PC-3 (cell line): ENCODE measurements at regions not wholly inside any gene's neighbourhood (a gene's known extent, or its start where the extent isn't known, plus 50 kb on each side); places are given as distances from the start of the nearest gene placed in this dataset.

ENCODE experiments used
- ATAC-seq: fragments of 200-7000 bp; cut with Tn5 transposase; 2 replicates; pipeline ENCODE4 v1.9.1; 2020; ENCODE audit warnings: mild to moderate bottlenecking, moderate library complexity
- BruUV-seq: library from RNA; stranded (reverse); fragments of 400-500 nt; replicated peaks from 2 replicates; lab custom pipeline; 2021; lab: Mats Ljungman, UMichigan
- CTCF ChIA-PET: fragments of 300-600 bp; sonication (Branson Sonifier 250); formaldehyde crosslinking; loops from one replicate; lab custom pipeline; 2022; ENCODE audit warnings: antibody characterized with exemption; lab: Charles Lee
- POLR2A ChIA-PET: fragments of 300-600 bp; sonication (Branson Sonifier 250); formaldehyde crosslinking; loops from one replicate; lab custom pipeline; 2022; ENCODE audit warnings: antibody characterized with exemption; ENCODE audit not compliant: unreplicated experiment; lab: Charles Lee
- DNase-seq: peaks from one replicate; pipeline ENCODE4 v3.0.0-alpha.2; 2015
- H2AFZ ChIP-seq: fragments of 300-600 bp; sonication (generic); 2 replicates; pipeline ENCODE4 v1.6.0; 2016; ENCODE audit warnings: antibody characterized with exemption, low read length
- H3F3A ChIP-seq: fragments of 300-600 bp; sonication (generic); one replicate; pipeline ENCODE4 v1.6.0; 2017; ENCODE audit warnings: antibody characterized with exemption, low read length, control low read depth, mild to moderate bottlenecking; ENCODE audit not compliant: unreplicated experiment
- H3K27ac ChIP-seq: fragments of 300-600 bp; sonication (generic); 2 replicates; pipeline ENCODE4 v1.5.1; 2016; ENCODE audit warnings: mild to moderate bottlenecking, low read length
- H3K27me3 ChIP-seq: fragments of 300-600 bp; sonication (generic); 2 replicates; pipeline ENCODE4 v1.6.1; 2016; ENCODE audit warnings: low read length, mixed read lengths
- H3K36me3 ChIP-seq: fragments of 300-600 bp; sonication (generic); 2 replicates; pipeline ENCODE4 v1.6.1; 2016; ENCODE audit warnings: low read depth, mixed run types, low read length, mixed read lengths
- H3K4me1 ChIP-seq: fragments of 300-600 bp; sonication (generic); 2 replicates; pipeline ENCODE4 v1.5.1; 2016; ENCODE audit warnings: low read length; ENCODE audit not compliant: insufficient read depth
- H3K4me2 ChIP-seq: fragments of 300-600 bp; sonication (generic); 2 replicates; pipeline ENCODE4 v1.6.0; 2016; ENCODE audit warnings: low read length
- H3K4me3 ChIP-seq: fragments of 300-600 bp; sonication (generic); 2 replicates; pipeline ENCODE4 v1.5.1; 2016; ENCODE audit warnings: mild to moderate bottlenecking, low read length, mixed read lengths
- H3K79me2 ChIP-seq: fragments of 300-600 bp; sonication (generic); 2 replicates; pipeline ENCODE4 v1.6.1; 2017; ENCODE audit warnings: low read length, mixed read lengths
- H3K9ac ChIP-seq: fragments of 300-600 bp; sonication (generic); 2 replicates; pipeline ENCODE4 v1.6.0; 2016; ENCODE audit warnings: mild to moderate bottlenecking, low read length
- H3K9me2 ChIP-seq: fragments of 300-600 bp; sonication (generic); replicated peaks from 2 replicates; pipeline ENCODE4 v1.6.1; 2016; ENCODE audit warnings: mixed run types, low read length, mixed read lengths
- H3K9me3 ChIP-seq: fragments of 300-600 bp; sonication (generic); 2 replicates; pipeline ENCODE4 v1.6.1; 2016; ENCODE audit warnings: low read length, mixed read lengths
- H4K20me1 ChIP-seq: fragments of 300-600 bp; sonication (generic); 2 replicates; pipeline ENCODE4 v1.6.1; 2016; ENCODE audit warnings: low read length, mixed read lengths
- EZH2 ChIP-seq: fragments of 300-600 bp; sonication (generic); IDR thresholded peaks from one replicate; pipeline ENCODE4 v1.6.1; 2017; ENCODE audit warnings: antibody characterized with exemption, mild to moderate bottlenecking, low read length; ENCODE audit not compliant: unreplicated experiment
- EZH2phosphoT487 ChIP-seq: fragments of 300-600 bp; sonication (generic); IDR thresholded peaks from 2 replicates; pipeline ENCODE4 v1.6.1; 2018; ENCODE audit warnings: mild to moderate bottlenecking, antibody characterized with exemption, low read length, borderline replicate concordance
- intact Hi-C: fragments of 100-400 bp; cut with micrococcal nuclease; formaldehyde crosslinking; loops from 2 replicates; pipeline ENCODE4 v1.9.0; 2023
- TF ChIP-seq, protein P1 (sequence below): fragments of 300-600 bp; sonication (generic); conservative IDR thresholded peaks from 2 replicates; pipeline ENCODE4 v1.5.1; 2017; ENCODE audit warnings: antibody characterized with exemption, low read depth, mild to moderate bottlenecking, low read length

DNA sequence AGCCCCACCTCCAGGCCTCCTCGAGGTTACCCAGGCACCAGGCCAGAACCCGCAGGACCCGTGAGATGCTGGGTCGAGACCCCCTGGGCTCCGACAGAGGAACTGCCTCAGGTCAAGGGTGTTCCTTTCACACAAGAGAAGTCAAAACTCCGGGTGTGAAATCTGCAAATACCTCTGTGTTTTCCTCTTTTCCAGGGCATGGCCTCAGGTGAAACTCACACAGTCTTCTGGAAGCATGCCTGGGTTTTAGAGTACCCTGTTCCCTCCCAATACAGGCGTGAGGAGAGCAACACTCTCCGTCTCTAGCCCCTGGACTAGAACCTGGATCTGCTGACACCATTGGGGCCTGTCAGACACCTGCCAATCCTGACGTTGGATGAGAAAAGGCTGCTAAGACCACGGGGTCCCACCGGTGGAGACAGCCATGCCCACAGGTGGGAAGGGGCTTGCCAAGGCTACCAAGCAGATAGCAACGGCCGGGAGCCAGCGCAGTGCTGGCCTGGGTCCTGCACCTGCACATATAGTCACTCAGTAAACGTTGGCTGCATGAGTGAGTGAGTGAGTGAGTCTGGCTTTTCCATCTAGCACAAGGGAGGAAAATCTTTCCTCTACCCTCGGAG, 182.0 kb upstream of the PPP1R26 start:
- no peak overlapping the region for H2AFZ ChIP-seq
- H3F3A ChIP-seq: no peaks in the 10 kb centered on the region
- TF ChIP-seq EZH2 (no peak), EZH2phosphoT487 (no peak)
- TF ChIP-seq, protein P1, sequence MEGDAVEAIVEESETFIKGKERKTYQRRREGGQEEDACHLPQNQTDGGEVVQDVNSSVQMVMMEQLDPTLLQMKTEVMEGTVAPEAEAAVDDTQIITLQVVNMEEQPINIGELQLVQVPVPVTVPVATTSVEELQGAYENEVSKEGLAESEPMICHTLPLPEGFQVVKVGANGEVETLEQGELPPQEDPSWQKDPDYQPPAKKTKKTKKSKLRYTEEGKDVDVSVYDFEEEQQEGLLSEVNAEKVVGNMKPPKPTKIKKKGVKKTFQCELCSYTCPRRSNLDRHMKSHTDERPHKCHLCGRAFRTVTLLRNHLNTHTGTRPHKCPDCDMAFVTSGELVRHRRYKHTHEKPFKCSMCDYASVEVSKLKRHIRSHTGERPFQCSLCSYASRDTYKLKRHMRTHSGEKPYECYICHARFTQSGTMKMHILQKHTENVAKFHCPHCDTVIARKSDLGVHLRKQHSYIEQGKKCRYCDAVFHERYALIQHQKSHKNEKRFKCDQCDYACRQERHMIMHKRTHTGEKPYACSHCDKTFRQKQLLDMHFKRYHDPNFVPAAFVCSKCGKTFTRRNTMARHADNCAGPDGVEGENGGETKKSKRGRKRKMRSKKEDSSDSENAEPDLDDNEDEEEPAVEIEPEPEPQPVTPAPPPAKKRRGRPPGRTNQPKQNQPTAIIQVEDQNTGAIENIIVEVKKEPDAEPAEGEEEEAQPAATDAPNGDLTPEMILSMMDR: no peak
- no peak overlapping the region for H3K27ac ChIP-seq
- H3K4me1 ChIP-seq: no peaks in the 10 kb centered on the region
- H3K4me2 ChIP-seq: no peak overlapping the region
- H3K4me3 ChIP-seq: no peak overlapping the region
- ChIA-PET POLR2A (no interaction called here), CTCF (no interaction called here)
- H3K36me3 ChIP-seq: no peaks in the 10 kb centered on the region
- peaks cover 64% of the 10 kb centered on the region for H3K27me3 ChIP-seq
- no peaks in the 10 kb centered on the region for H3K9me2 ChIP-seq
- no peaks in the 10 kb centered on the region for H4K20me1 ChIP-seq
- H3K79me2 ChIP-seq: no peaks in the 10 kb centered on the region
- ATAC-seq (no peak), DNase-seq (no peak)
- BruUV-seq: no TSS peak
- intact Hi-C loops: no loop called here
- H3K9ac ChIP-seq: no peak overlapping the region
- H3K9me3 ChIP-seq: no peaks in the 10 kb centered on the region

- H3K9ac ChIP-seq: no peak overlapping the region
- no peak overlapping the region for H3K4me2 ChIP-seq
- H3K27ac ChIP-seq: no peak overlapping the region
- H3K9me2 ChIP-seq: no peaks in the 10 kb centered on the region
- DNase-seq (no peak), ATAC-seq (no peak)
- H3K36me3 ChIP-seq: no peaks in the 10 kb centered on the region
- H3K27me3 ChIP-seq: peaks cover 71% of the 10 kb centered on the region
- CTCF ChIA-PET: no interaction called here
- no peaks in the 10 kb centered on the region for H3K79me2 ChIP-seq
- H3F3A ChIP-seq: no peaks in the 10 kb centered on the region
- no peaks in the 10 kb centered on the region for H3K9me3 ChIP-seq
- POLR2A ChIA-PET: no interaction called here
- no peak overlapping the region for H3K4me3 ChIP-seq
- TF ChIP-seq EZH2phosphoT487: no peak
- TF ChIP-seq, protein P1: no peak
- no peak for TF ChIP-seq EZH2
- no peaks in the 10 kb centered on the region for H3K4me1 ChIP-seq
- intact Hi-C loops: no loop called here
- no TSS peak for BruUV-seq
- no peak overlapping the region for H2AFZ ChIP-seq
- no peaks in the 10 kb centered on the region for H4K20me1 ChIP-seq
Observed at GRCh38 chr9:135299239-135299590, 180.4 kb upstream of the PPP1R26 start.

DNA sequence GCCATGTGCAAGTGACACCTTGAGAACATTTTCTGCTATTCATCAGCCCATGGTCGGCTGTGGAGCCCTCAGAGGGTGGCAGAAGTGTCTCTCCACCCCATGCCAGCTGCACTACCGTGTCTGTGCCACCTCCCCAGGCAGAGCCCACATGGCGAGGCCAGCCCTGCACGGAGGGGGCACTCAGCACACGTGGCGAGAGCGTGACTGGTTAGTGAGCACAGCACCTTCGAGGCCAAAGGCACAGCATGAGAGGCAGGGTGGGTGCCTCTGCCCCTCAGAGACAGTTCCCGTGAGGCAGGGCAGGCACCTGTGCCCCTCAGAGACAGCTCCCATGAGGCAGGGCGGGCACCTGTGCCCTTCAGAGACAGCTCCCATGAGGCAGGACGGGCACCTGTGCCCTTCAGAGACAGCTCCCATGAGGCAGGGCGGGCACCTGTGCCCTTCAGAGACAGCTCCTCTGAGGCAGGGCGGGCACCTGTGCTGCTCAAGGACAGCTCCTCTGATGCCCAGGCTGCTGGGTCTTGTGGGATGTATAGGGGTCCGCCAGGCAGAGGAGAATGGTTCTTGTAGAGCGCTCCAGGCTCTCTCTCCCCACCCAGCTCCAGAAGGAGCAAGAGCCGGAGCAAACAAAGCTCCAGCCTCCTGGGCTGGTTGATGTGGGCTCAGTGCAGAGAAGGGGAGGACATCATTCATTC, 179.8 kb upstream of the PPP1R26 start:
- Histone ChIP-seq H2AFZ (no peak overlapping the region), H3K36me3 (no peaks in the 10 kb centered on the region), H4K20me1 (no peaks in the 10 kb centered on the region), H3K27me3 (peaks cover 73% of the 10 kb centered on the region), H3K9me3 (no peaks in the 10 kb centered on the region), H3K9me2 (no peaks in the 10 kb centered on the region), H3K4me1 (no peaks in the 10 kb centered on the region), H3F3A (no peaks in the 10 kb centered on the region), H3K27ac (no peak overlapping the region), H3K9ac (no peak overlapping the region), H3K79me2 (no peaks in the 10 kb centered on the region), H3K4me3 (no peak overlapping the region), H3K4me2 (no peak overlapping the region)
- DNase-seq (no peak), ATAC-seq (no peak)
- ChIA-PET POLR2A (no interaction called here), CTCF (no interaction called here)
- intact Hi-C loops: no loop called here
- TF ChIP-seq EZH2 (no peak), EZH2phosphoT487 (no peak)
- TF ChIP-seq, protein P1: no peak
- no TSS peak for BruUV-seq
